DND-41 (cell line): ENCODE measurements at regions not wholly inside any gene's neighbourhood (a gene's known extent, or its start where the extent isn't known, plus 50 kb on each side); places are given as distances from the start of the nearest gene placed in this dataset.

Source experiments
- ATAC-seq: fragments of 200-7000 bp; cut with Tn5 transposase; 3 replicates; pipeline ENCODE4 v1.9.1; 2021; ENCODE audit warnings: low read depth; ENCODE audit not compliant: insufficient read depth
- DNase-seq: peaks from one replicate; pipeline ENCODE4 v3.0.0-alpha.2; 2020
- H2AFZ ChIP-seq: 2 replicates; pipeline ENCODE4 v1.6.0; 2012; ENCODE audit warnings: low read depth, low read length
- H3K27ac ChIP-seq: 2 replicates; pipeline ENCODE4 v1.5.1; 2012; ENCODE audit warnings: low read length, inconsistent platforms
- H3K27me3 ChIP-seq: fragments of 200-600 bp; sonication (generic); 2 replicates; pipeline ENCODE4 v1.6.0; 2012; ENCODE audit warnings: low read length, mild to moderate bottlenecking, inconsistent platforms; ENCODE audit not compliant: insufficient read depth, poor library complexity
- H3K36me3 ChIP-seq: 2 replicates; pipeline ENCODE4 v1.5.1; 2012; ENCODE audit warnings: low read length, inconsistent platforms; ENCODE audit not compliant: insufficient read depth
- H3K4me1 ChIP-seq: 2 replicates; pipeline ENCODE4 v1.5.1; 2012; ENCODE audit warnings: mild to moderate bottlenecking, low read length; ENCODE audit not compliant: insufficient read depth
- H3K4me2 ChIP-seq: 2 replicates; pipeline ENCODE4 v1.6.0; 2012; ENCODE audit warnings: mild to moderate bottlenecking, moderate library complexity, low read length, inconsistent platforms; ENCODE audit not compliant: insufficient read depth
- H3K4me3 ChIP-seq, 2 experiments: fragments of 200-600 bp in 1 of 2; shearing (Covaris generic) in 1 of 2; 2 replicates each; pipeline ENCODE4 v1.5.1; 2012 to 2016; ENCODE audit warnings: inconsistent platforms in 2 of 2, low read length in 2 of 2, mild to moderate bottlenecking in 2 of 2, low read depth in 1 of 2, moderate library complexity in 1 of 2
- H3K79me2 ChIP-seq: 2 replicates; pipeline ENCODE4 v1.6.0; 2012; ENCODE audit warnings: low read length, inconsistent platforms; ENCODE audit not compliant: insufficient read depth
- H3K9ac ChIP-seq: 2 replicates; pipeline ENCODE4 v1.6.0; 2012; ENCODE audit warnings: low read depth, mild to moderate bottlenecking, inconsistent platforms, low read length, moderate library complexity
- H3K9me3 ChIP-seq: 2 replicates; pipeline ENCODE4 v1.5.1; 2012; ENCODE audit warnings: low read length, moderate library complexity, mild to moderate bottlenecking, inconsistent platforms; ENCODE audit not compliant: insufficient read depth, severe bottlenecking
- H4K20me1 ChIP-seq: 2 replicates; pipeline ENCODE4 v1.6.0; 2012; ENCODE audit warnings: low read length; ENCODE audit not compliant: insufficient read depth
- EZH2 ChIP-seq: IDR thresholded peaks from 3 replicates; pipeline ENCODE4 v1.6.1; 2012; ENCODE audit warnings: borderline replicate concordance, low read depth, mild to moderate bottlenecking, moderate library complexity, low read length, inconsistent platforms; ENCODE audit not compliant: severe bottlenecking
- TF ChIP-seq, protein P1 (sequence below): IDR thresholded peaks from 2 replicates; pipeline ENCODE4 v1.5.1; 2012; ENCODE audit warnings: borderline replicate concordance, low read length, moderate library complexity, mild to moderate bottlenecking; ENCODE audit not compliant: poor library complexity, severe bottlenecking; ENCODE audit errors: extremely low read depth

GRCh38 chr1:213905344-213905743, 82.4 kb upstream of the PROX1 start:
- Histone ChIP-seq H3K9ac (no peak overlapping the region), H3K4me3 (no peak overlapping the region), H3K9me3 (no peaks in the 10 kb centered on the region), H3K4me1 (no peaks in the 10 kb centered on the region), H3K79me2 (no peaks in the 10 kb centered on the region), H3K36me3 (no peaks in the 10 kb centered on the region), H3K4me2 (no peak overlapping the region), H3K27ac (no peak overlapping the region), H4K20me1 (no peaks in the 10 kb centered on the region), H2AFZ (no peak overlapping the region), H3K27me3 (no peaks in the 10 kb centered on the region)
- DNase-seq, result no peak
- ATAC-seq, result no peak
- TF ChIP-seq, protein P1, sequence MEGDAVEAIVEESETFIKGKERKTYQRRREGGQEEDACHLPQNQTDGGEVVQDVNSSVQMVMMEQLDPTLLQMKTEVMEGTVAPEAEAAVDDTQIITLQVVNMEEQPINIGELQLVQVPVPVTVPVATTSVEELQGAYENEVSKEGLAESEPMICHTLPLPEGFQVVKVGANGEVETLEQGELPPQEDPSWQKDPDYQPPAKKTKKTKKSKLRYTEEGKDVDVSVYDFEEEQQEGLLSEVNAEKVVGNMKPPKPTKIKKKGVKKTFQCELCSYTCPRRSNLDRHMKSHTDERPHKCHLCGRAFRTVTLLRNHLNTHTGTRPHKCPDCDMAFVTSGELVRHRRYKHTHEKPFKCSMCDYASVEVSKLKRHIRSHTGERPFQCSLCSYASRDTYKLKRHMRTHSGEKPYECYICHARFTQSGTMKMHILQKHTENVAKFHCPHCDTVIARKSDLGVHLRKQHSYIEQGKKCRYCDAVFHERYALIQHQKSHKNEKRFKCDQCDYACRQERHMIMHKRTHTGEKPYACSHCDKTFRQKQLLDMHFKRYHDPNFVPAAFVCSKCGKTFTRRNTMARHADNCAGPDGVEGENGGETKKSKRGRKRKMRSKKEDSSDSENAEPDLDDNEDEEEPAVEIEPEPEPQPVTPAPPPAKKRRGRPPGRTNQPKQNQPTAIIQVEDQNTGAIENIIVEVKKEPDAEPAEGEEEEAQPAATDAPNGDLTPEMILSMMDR, result no peak
- no peak for TF ChIP-seq EZH2

GRCh38 chr1:213908521-213908920, 79.3 kb upstream of the PROX1 start:
- H3K27me3 ChIP-seq, result no peaks in the 10 kb centered on the region
- H3K9me3 ChIP-seq, result no peaks in the 10 kb centered on the region
- no peak overlapping the region for H2AFZ ChIP-seq
- DNase-seq (no peak), ATAC-seq (no peak)
- TF ChIP-seq, protein P1, result no peak
- no peak for TF ChIP-seq EZH2
- no peak overlapping the region for H3K27ac ChIP-seq
- H3K36me3 ChIP-seq, result no peaks in the 10 kb centered on the region
- H3K4me2 ChIP-seq, result no peak overlapping the region
- no peaks in the 10 kb centered on the region for H4K20me1 ChIP-seq
- peaks cover under 1% of the 10 kb centered on the region for H3K4me1 ChIP-seq
- H3K9ac ChIP-seq, result no peak overlapping the region
- H3K4me3 ChIP-seq, result no peak overlapping the region
- no peaks in the 10 kb centered on the region for H3K79me2 ChIP-seq

DNA sequence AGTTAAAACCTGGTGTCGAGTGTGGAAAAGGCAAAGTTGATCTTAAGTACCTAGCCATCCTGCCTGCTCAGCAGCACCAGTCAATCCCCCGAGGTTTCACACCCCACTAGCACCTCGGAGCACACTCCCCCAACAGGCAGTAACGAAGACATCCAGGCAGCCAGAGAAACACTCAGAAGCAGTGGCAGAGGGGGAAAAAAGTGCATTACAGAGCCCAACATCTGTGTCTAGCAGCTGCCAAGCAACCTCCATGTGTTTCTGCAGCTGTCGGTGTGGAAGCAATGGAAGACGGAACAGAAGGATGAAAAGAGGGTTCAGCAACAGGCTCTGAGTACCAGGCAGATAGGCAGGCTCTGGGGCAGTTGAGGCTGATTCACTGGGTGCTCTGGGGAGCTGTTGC, 73.4 kb upstream of the PROX1 start:
- ATAC-seq, result peak; percentile 58
- TF ChIP-seq, protein P1, result peak; percentile 7
- no peak for TF ChIP-seq EZH2

DNA sequence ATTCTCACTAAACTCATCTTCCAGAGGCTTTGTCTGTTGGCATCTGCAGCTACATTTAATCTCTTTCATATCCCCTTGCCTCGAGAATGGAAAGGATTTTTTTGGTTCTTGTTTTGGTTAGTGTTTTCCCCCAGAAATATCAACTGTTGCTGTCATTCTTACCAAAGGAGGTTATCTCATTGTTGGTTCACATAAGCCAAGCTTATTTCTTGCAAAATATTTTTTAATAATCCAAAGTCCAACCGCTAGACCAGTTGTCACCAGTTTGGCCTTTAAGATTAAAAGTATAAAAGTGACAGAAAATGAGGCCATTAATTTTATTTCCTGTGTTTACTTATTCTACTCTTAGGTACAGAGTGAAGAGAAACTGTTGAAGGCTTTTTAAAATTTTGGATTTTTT, 66.5 kb upstream of the PROX1 start:
- ATAC-seq (no peak), DNase-seq (no peak)
- Histone ChIP-seq H3K27ac (no peak overlapping the region), H3K4me1 (no peaks in the 10 kb centered on the region), H3K4me3 (no peak overlapping the region), H3K9me3 (no peaks in the 10 kb centered on the region), H3K79me2 (no peaks in the 10 kb centered on the region), H3K9ac (no peak overlapping the region), H4K20me1 (no peaks in the 10 kb centered on the region), H3K4me2 (no peak overlapping the region), H2AFZ (no peak overlapping the region), H3K36me3 (no peaks in the 10 kb centered on the region), H3K27me3 (no peaks in the 10 kb centered on the region)
- TF ChIP-seq, protein P1, result no peak
- TF ChIP-seq EZH2, result no peak

More for the DNA sequence above, 73.4 kb upstream of the PROX1 start:
- Histone ChIP-seq H3K9ac (no peak overlapping the region), H2AFZ (no peak overlapping the region), H4K20me1 (no peaks in the 10 kb centered on the region), H3K27me3 (no peaks in the 10 kb centered on the region), H3K9me3 (no peaks in the 10 kb centered on the region), H3K4me3 (no peak overlapping the region), H3K79me2 (no peaks in the 10 kb centered on the region), H3K36me3 (no peaks in the 10 kb centered on the region), H3K4me1 (peaks cover 11% of the 10 kb centered on the region), H3K27ac (no peak overlapping the region), H3K4me2 (no peak overlapping the region)
- DNase-seq, result peak; percentile 15
